ENCODE measurements at regions not wholly inside any gene's neighbourhood (a gene's known extent, or its start where the extent isn't known, plus 50 kb on each side); places are given as distances from the start of the nearest gene placed in this dataset.
A peak's percentile ranks its signal among the peaks of the same experiment; 100 is the strongest.

DNA sequence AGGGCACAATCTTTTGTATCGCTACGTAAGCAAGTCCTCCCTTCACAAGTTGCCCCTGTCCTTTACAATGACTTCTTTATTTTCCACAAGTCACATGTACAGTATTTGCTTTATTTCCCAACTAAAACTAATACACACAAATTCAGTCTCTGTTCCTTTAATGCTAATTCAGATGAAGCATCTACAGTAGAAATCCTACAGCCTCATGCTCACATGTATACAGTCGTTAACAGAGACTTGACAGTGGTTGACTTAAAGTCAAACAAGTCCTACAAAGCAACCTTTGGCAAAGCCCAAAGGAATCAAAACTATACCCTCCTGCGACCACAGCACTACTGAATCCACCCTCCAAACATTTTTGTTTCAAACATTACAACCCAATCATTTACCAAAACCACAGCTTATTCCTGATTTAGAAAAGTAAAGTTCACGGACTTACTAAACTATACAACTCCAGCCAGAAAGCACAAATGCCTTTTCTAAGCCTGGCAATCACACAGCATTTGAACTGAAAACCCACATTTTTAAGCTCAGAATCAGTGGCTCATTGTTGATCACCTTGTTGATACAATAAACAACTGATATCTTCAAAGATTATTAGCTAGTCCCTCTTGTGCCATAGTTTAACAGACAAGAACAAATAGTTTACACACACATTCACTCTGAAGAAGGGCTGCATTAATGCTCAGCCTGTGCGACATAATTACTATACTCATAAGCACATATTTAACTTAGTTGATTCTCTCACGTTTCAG is 70.9 kb upstream of the NHSL1 start (continued):
- peak; percentile 42 to 48; a peak in 1 of 4 replicates for TF ChIP-seq EP300 (IDR thresholded peaks at IDR 0.05; ENCODE audit: low read depth in 2 of 2, low read length in 2 of 2)
- peak; percentile 47; the same call in 1 of the 2 replicates for TF ChIP-seq EP300 (CRISPR knock-in tag; IDR thresholded peaks at IDR 0.05; ENCODE audit: borderline replicate concordance)
- TF ChIP-seq ZNF557 (CRISPR knock-in tag; IDR thresholded peaks at IDR 0.05): no peak
- no peak for TF ChIP-seq FOXA1 (IDR thresholded peaks at IDR 0.05)
- TF ChIP-seq FOXA1 (CRISPR knock-in tag; IDR thresholded peaks at IDR 0.05): peak; percentile 81
- 0 out of 2 replicates have a peak, but pooled peaks have one; percentile 15 for TF ChIP-seq ZNF792 (CRISPR knock-in tag; IDR thresholded peaks at IDR 0.05)
- TF ChIP-seq WIZ (CRISPR knock-in tag; IDR thresholded peaks at IDR 0.05): no peak
- TF ChIP-seq SOX6 (IDR thresholded peaks at IDR 0.05): no peak
- TF ChIP-seq SOX6 (CRISPR knock-in tag; IDR thresholded peaks at IDR 0.05): peak; percentile 62
- TF ChIP-seq KAT8 (CRISPR knock-in tag; IDR thresholded peaks at IDR 0.05): peak; percentile 24
- TF ChIP-seq, protein P1, sequence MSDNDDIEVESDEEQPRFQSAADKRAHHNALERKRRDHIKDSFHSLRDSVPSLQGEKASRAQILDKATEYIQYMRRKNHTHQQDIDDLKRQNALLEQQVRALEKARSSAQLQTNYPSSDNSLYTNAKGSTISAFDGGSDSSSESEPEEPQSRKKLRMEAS (IDR thresholded peaks at IDR 0.05): peak; percentile 65; the same call in 1 of the 2 replicates
- TF ChIP-seq AGO2 (optimal IDR thresholded peaks at IDR 0.05; ENCODE audit: low read depth, low read length): no peak
- no peak for TF ChIP-seq ZNF841 (CRISPR knock-in tag; IDR thresholded peaks at IDR 0.05; ENCODE audit: borderline replicate concordance)
- TF ChIP-seq, protein P2, sequence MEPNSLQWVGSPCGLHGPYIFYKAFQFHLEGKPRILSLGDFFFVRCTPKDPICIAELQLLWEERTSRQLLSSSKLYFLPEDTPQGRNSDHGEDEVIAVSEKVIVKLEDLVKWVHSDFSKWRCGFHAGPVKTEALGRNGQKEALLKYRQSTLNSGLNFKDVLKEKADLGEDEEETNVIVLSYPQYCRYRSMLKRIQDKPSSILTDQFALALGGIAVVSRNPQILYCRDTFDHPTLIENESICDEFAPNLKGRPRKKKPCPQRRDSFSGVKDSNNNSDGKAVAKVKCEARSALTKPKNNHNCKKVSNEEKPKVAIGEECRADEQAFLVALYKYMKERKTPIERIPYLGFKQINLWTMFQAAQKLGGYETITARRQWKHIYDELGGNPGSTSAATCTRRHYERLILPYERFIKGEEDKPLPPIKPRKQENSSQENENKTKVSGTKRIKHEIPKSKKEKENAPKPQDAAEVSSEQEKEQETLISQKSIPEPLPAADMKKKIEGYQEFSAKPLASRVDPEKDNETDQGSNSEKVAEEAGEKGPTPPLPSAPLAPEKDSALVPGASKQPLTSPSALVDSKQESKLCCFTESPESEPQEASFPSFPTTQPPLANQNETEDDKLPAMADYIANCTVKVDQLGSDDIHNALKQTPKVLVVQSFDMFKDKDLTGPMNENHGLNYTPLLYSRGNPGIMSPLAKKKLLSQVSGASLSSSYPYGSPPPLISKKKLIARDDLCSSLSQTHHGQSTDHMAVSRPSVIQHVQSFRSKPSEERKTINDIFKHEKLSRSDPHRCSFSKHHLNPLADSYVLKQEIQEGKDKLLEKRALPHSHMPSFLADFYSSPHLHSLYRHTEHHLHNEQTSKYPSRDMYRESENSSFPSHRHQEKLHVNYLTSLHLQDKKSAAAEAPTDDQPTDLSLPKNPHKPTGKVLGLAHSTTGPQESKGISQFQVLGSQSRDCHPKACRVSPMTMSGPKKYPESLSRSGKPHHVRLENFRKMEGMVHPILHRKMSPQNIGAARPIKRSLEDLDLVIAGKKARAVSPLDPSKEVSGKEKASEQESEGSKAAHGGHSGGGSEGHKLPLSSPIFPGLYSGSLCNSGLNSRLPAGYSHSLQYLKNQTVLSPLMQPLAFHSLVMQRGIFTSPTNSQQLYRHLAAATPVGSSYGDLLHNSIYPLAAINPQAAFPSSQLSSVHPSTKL (CRISPR knock-in tag; IDR thresholded peaks at IDR 0.05): peak; percentile 68
- TF ChIP-seq, protein P3, sequence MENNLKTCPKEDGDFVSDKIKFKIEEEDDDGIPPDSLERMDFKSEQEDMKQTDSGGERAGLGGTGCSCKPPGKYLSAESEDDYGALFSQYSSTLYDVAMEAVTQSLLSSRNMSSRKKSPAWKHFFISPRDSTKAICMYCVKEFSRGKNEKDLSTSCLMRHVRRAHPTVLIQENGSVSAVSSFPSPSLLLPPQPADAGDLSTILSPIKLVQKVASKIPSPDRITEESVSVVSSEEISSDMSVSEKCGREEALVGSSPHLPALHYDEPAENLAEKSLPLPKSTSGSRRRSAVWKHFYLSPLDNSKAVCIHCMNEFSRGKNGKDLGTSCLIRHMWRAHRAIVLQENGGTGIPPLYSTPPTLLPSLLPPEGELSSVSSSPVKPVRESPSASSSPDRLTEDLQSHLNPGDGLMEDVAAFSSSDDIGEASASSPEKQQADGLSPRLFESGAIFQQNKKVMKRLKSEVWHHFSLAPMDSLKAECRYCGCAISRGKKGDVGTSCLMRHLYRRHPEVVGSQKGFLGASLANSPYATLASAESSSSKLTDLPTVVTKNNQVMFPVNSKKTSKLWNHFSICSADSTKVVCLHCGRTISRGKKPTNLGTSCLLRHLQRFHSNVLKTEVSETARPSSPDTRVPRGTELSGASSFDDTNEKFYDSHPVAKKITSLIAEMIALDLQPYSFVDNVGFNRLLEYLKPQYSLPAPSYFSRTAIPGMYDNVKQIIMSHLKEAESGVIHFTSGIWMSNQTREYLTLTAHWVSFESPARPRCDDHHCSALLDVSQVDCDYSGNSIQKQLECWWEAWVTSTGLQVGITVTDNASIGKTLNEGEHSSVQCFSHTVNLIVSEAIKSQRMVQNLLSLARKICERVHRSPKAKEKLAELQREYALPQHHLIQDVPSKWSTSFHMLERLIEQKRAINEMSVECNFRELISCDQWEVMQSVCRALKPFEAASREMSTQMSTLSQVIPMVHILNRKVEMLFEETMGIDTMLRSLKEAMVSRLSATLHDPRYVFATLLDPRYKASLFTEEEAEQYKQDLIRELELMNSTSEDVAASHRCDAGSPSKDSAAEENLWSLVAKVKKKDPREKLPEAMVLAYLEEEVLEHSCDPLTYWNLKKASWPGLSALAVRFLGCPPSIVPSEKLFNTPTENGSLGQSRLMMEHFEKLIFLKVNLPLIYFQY (CRISPR knock-in tag; IDR thresholded peaks at IDR 0.05; ENCODE audit: borderline replicate concordance): 0 out of 2 replicates have a peak, but pooled peaks have one; percentile 10
- TF ChIP-seq ZNF816 (CRISPR knock-in tag; IDR thresholded peaks at IDR 0.05; ENCODE audit: borderline replicate concordance): no peak
- TF ChIP-seq FOXO1 (CRISPR knock-in tag; IDR thresholded peaks at IDR 0.05): no peak
- TF ChIP-seq HIC2 (CRISPR knock-in tag; IDR thresholded peaks at IDR 0.05; ENCODE audit: low read depth): no peak
- TF ChIP-seq ZNF235 (CRISPR knock-in tag; IDR thresholded peaks at IDR 0.05; ENCODE audit: borderline replicate concordance): no peak
- peak; percentile 51 for TF ChIP-seq ASH2L (IDR thresholded peaks at IDR 0.05; ENCODE audit: insufficient read length, low read depth, low read length)
